Body of pancreas (tissue), 4 donors: ENCODE measurements at regions not wholly inside any gene's neighbourhood (a gene's known extent, or its start where the extent isn't known, plus 50 kb on each side); places are given as distances from the start of the nearest gene placed in this dataset.
"Not testable (repeated sequence)": the region's sequence is repeated elsewhere in the genome, so short reads cannot be mapped to it uniquely, and the experiment has no call there.

Experiments used
- ATAC-seq: fragments of 150-250 bp; one replicate; pipeline ENCODE4 v1.9.1; 2016
- DNase-seq, 4 donors: peaks; one replicate each; pipeline ENCODE4 v3.0.0-alpha.2; 2019
- H3K27ac ChIP-seq, 4 donors: fragments of 200-600 bp; sonication (generic); 1 replicate in 3 of 4; 2 replicates in 1 of 4; pipeline versions ENCODE4 v1.5.1 to v1.6.1; 2016 to 2019; ENCODE audit warnings: mild to moderate bottlenecking in 1 of 4, mixed read lengths in 1 of 4, moderate library complexity in 1 of 4
- H3K27me3 ChIP-seq, 2 donors: fragments of 200-600 bp; sonication (generic); one replicate each; pipeline ENCODE4 v1.6.0; 2016; ENCODE audit warnings: mild to moderate bottlenecking in 1 of 2
- H3K36me3 ChIP-seq, 2 donors: fragments of 200-600 bp; sonication (generic); replicated peaks in 1 of 2; 2 replicates each; pipeline ENCODE4 v1.5.1; 2016; ENCODE audit warnings: low read depth in 2 of 2; ENCODE audit not compliant: insufficient read depth in 1 of 2
- H3K4me1 ChIP-seq: fragments of 200-600 bp; sonication (generic); one replicate; pipeline ENCODE4 v1.6.0; 2016
- H3K4me3 ChIP-seq, 2 donors: fragments of 200-600 bp; sonication (generic); 1 replicate in 1 of 2; 2 replicates in 1 of 2; pipeline ENCODE4 v1.5.1; 2016 to 2019
- H3K9me3 ChIP-seq, 3 donors: fragments of 200-600 bp; sonication (generic); 1 replicate in 2 of 3; 2 replicates in 1 of 3; pipeline ENCODE4 v1.5.1; 2016
- CTCF ChIP-seq, 7 experiments: fragments of 450-650 bp in 4 of 7; fragments of 200-600 bp in 3 of 7; sonication (generic) in 3 of 7; IDR thresholded peaks; one replicate each; pipeline ENCODE4 v1.5.1; 2016 to 2019; ENCODE audit warnings: antibody characterized with exemption in 7 of 7
- POLR2A ChIP-seq, 3 donors: fragments of 450-650 bp; IDR thresholded peaks; one replicate each; pipeline ENCODE4 v1.6.1; 2016; ENCODE audit warnings: antibody characterized with exemption in 3 of 3, mild to moderate bottlenecking in 2 of 3
- WGBS, 2 donors: methylation state at CpG; one replicate each; pipeline ENCODE4 v1.1.5; 2017; 5-methylcytosine and 5-hydroxymethylcytosine counted together
- intact Hi-C: fragments of 100-400 bp; cut with DNase I; formaldehyde crosslinking; loops from one replicate; pipeline ENCODE4 v1.15.1; 2023

GRCh38 chr7:113279256-113279655 is 160.9 kb upstream of the SMIM30 start:
- ATAC-seq, result no peak
- Histone ChIP-seq H3K27ac (no peak overlapping the region), H3K4me1 (no peaks in the 10 kb centered on the region), H3K4me3 (no peak overlapping the region), H3K27me3 (no peaks in the 10 kb centered on the region), H3K9me3 (no peaks in the 10 kb centered on the region), H3K36me3 (no peaks in the 10 kb centered on the region)
- no peak for DNase-seq
- TF ChIP-seq POLR2A (IDR thresholded peaks at IDR 0.05), result no peak
- no peak for TF ChIP-seq CTCF (IDR thresholded peaks at IDR 0.05)
- intact Hi-C loops, result no loop called here

DNA sequence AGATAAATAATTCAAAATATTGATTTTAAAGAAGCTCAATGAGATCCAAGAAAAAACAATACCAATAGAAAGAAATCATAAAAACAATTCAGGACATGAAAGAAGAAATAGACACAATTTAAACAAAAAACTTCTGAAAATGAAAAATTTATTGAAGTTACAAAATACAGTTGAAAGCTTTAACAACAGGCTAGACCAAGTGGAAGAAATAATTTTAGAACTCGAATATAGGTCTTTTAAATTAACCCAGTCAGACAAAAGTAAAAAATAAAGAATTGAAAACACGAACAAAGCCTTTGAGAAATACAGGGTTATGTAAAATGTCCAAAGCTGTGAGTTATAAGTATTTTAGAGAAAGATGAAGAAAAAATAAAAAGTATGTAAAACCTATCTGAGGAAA is 152.4 kb upstream of the SMIM30 start:
- Histone ChIP-seq H3K4me3 (no peak overlapping the region), H3K36me3 (no peaks in the 10 kb centered on the region), H3K4me1 (no peaks in the 10 kb centered on the region), H3K9me3 (peaks cover 0 to 13% (median 0%) of the 10 kb centered on the region in 3 donors), H3K27ac (no peak overlapping the region), H3K27me3 (no peaks in the 10 kb centered on the region)
- ATAC-seq, result no peak
- no peak for DNase-seq
- 58 to 86% methylated on average over 2 of the region's 2 CpGs for WGBS, 2 donors
- TF ChIP-seq CTCF (IDR thresholded peaks at IDR 0.05) (no peak), POLR2A (IDR thresholded peaks at IDR 0.05) (no peak)
- intact Hi-C loops, result no loop called here

DNA sequence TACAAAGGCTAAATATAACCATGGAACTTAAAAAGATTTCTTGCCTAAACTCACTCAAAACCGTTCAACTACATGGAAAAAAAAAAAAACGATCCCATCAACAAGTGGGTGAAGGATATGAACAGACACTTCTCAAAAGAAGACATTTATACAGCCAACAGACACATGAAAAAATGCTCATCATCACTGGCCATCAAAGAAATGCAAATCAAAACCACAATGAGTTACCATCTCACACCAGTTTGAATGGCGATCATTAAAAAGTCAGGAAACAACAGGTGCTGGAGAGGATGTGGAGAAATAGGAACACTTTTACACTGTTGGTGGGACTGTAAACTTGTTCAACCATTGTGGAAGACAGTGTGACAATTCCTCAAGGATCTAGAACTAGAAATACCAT is 151.2 kb upstream of the SMIM30 start:
- WGBS, 2 donors, result 89 to 90% methylated on average over 3 of the region's 3 CpGs
- H3K4me1 ChIP-seq, ATAC-seq, H3K36me3 ChIP-seq, H3K4me3 ChIP-seq, intact Hi-C loops, DNase-seq, H3K27ac ChIP-seq, H3K27me3 ChIP-seq: not testable (repeated sequence)
- H3K9me3 ChIP-seq, result peaks cover 0 to 13% (median 0%) of the 10 kb centered on the region in 3 donors

DNA sequence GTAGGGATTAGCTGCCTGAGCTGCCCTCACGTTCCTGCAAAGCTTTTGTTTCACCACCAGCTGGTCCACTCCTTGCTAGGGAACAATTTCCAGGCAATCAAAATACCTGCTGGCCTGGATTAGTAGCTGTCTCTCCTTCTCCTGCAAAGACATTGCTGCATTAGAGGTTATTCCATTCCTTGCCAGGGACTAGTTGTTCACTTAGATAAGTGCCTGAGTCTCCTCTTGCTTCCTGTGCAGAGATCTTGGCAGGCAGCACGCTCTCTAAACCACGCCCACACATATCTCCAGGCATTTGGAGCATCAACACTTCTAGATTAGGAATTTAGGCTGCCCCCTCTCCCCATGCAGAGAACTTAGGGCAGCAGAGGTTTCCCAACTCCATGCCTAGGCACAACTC is 150.4 kb upstream of the SMIM30 start:
- no peak for ATAC-seq

DNA sequence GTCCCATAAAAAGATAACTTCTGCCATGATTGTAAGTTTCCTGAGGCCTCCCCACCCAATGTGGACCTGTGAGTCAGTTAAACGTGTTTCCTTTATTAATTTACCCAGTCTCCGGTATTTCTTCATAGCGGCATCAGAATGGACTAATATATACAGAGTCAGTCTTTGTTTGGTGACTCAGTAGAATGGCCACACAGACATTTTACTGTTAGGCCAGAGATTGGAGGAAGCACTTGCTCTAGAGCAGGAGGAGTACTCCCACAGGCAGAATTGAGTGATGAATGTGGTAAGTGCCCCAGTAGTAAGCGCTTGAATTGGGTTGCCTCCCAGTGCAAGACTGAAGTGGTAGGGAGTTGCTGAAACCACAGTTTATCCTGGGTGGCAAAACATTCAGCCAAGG is 149.5 kb upstream of the SMIM30 start:
- H3K4me1 ChIP-seq, result no peaks in the 10 kb centered on the region
- 87 to 89% methylated on average over 4 of the region's 4 CpGs for WGBS, 2 donors
- H3K36me3 ChIP-seq, result no peaks in the 10 kb centered on the region
- no peaks in the 10 kb centered on the region for H3K27me3 ChIP-seq
- peaks cover 0 to 13% (median 0%) of the 10 kb centered on the region in 3 donors for H3K9me3 ChIP-seq
- no peak for TF ChIP-seq POLR2A (IDR thresholded peaks at IDR 0.05)
- no peak for TF ChIP-seq CTCF (IDR thresholded peaks at IDR 0.05)
- ATAC-seq, result no peak
- no peak for DNase-seq
- H3K4me3 ChIP-seq, result no peak overlapping the region
- intact Hi-C loops, result no loop called here
- H3K27ac ChIP-seq, result no peak overlapping the region

More for the DNA sequence above, 150.4 kb upstream of the SMIM30 start:
- Histone ChIP-seq H3K4me1 (no peaks in the 10 kb centered on the region), H3K27ac (no peak overlapping the region), H3K27me3 (no peaks in the 10 kb centered on the region), H3K36me3 (no peaks in the 10 kb centered on the region), H3K9me3 (peaks cover 0 to 13% (median 0%) of the 10 kb centered on the region in 3 donors), H3K4me3 (no peak overlapping the region)
- WGBS, 2 donors, result 66 to 83% methylated on average over 3 of the region's 3 CpGs
- intact Hi-C loops, result no loop called here
- no peak for TF ChIP-seq POLR2A (IDR thresholded peaks at IDR 0.05)
- TF ChIP-seq CTCF (IDR thresholded peaks at IDR 0.05), result no peak
- no peak for DNase-seq
